Esophagus muscularis mucosa (tissue), 4 donors: ENCODE measurements at regions not wholly inside any gene's neighbourhood (a gene's known extent, or its start where the extent isn't known, plus 50 kb on each side); places are given as distances from the start of the nearest gene placed in this dataset.
"Not testable (repeated sequence)": the region's sequence is repeated elsewhere in the genome, so short reads cannot be mapped to it uniquely, and the experiment has no call there.

Experiments
- EP300 ChIP-seq: sonication (generic); formaldehyde crosslinking; IDR thresholded peaks from one replicate; pipeline ENCODE4 v1.6.1; 2017; ENCODE audit warnings: antibody characterized with exemption
- POLR2A ChIP-seq: fragments of 450-650 bp; IDR thresholded peaks from one replicate; pipeline ENCODE4 v1.6.1; 2017; ENCODE audit warnings: antibody characterized with exemption, moderate library complexity, mild to moderate bottlenecking, low read depth
- POLR2AphosphoS5 ChIP-seq, 2 donors: sonication (generic); formaldehyde crosslinking; IDR thresholded peaks; one replicate each; pipeline ENCODE4 v1.6.1; 2017; ENCODE audit warnings: antibody characterized with exemption in 2 of 2
- TF ChIP-seq, protein P1 (sequence below), 3 experiments: fragments of 200-600 bp in 2 of 3; fragments of 450-650 bp in 1 of 3; sonication (generic) in 2 of 3; IDR thresholded peaks; one replicate each; pipeline ENCODE4 v1.5.1; 2017 to 2019; ENCODE audit warnings: antibody characterized with exemption in 3 of 3, mild to moderate bottlenecking in 2 of 3, moderate library complexity in 1 of 3

- TF ChIP-seq POLR2A; EP300; POLR2AphosphoS5 (IDR thresholded peaks at IDR 0.05): not testable (repeated sequence)
- TF ChIP-seq, protein P1, sequence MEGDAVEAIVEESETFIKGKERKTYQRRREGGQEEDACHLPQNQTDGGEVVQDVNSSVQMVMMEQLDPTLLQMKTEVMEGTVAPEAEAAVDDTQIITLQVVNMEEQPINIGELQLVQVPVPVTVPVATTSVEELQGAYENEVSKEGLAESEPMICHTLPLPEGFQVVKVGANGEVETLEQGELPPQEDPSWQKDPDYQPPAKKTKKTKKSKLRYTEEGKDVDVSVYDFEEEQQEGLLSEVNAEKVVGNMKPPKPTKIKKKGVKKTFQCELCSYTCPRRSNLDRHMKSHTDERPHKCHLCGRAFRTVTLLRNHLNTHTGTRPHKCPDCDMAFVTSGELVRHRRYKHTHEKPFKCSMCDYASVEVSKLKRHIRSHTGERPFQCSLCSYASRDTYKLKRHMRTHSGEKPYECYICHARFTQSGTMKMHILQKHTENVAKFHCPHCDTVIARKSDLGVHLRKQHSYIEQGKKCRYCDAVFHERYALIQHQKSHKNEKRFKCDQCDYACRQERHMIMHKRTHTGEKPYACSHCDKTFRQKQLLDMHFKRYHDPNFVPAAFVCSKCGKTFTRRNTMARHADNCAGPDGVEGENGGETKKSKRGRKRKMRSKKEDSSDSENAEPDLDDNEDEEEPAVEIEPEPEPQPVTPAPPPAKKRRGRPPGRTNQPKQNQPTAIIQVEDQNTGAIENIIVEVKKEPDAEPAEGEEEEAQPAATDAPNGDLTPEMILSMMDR (IDR thresholded peaks at IDR 0.05): not testable (repeated sequence)
Measured at GRCh38 chr21:10021462-10021861, 499.9 kb upstream of the TPTE start.
